ENCODE measurements at regions not wholly inside any gene's neighbourhood (a gene's known extent, or its start where the extent isn't known, plus 50 kb on each side); places are given as distances from the start of the nearest gene placed in this dataset.

DNA sequence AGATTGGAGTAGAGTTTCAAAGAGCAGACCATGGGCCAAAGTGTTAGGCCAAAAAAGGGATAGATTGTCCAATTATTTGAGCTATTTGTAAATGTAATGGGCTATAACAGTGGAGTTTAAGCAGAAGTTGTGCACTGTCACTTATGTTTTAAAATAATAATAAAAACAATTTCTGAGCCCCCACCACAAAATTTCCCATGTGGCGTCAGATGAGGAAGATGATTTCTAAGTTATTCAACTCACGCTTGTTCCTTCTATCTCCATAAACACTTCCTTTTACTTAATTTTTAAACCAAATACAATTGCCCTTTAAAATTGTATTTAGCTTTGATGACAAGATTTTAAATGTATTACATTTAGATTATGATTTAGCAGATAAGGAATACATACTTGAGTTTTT, 330.0 kb downstream of the PTPRC start:
- TF ChIP-seq POLR2AphosphoS5 (IDR thresholded peaks at IDR 0.05; ENCODE audit: low read depth, low read length) (no peak), SPI1 (IDR thresholded peaks at IDR 0.05; ENCODE audit: low read depth, low read length) (no peak), POLR2A (IDR thresholded peaks at IDR 0.05; ENCODE audit: low read depth, low read length) (no peak), PAX5 (IDR thresholded peaks at IDR 0.05; ENCODE audit: insufficient read depth, low read length, severe bottlenecking) (no peak), TAF1 (IDR thresholded peaks at IDR 0.05; ENCODE audit: low read depth, low read length) (no peak), POU2F2 (IDR thresholded peaks at IDR 0.05; ENCODE audit: low read depth, low read length) (no peak)
- FAIRE-seq: no peak
- DNase-seq (ENCODE audit: insufficient read length, low spot score): no peak

DNA sequence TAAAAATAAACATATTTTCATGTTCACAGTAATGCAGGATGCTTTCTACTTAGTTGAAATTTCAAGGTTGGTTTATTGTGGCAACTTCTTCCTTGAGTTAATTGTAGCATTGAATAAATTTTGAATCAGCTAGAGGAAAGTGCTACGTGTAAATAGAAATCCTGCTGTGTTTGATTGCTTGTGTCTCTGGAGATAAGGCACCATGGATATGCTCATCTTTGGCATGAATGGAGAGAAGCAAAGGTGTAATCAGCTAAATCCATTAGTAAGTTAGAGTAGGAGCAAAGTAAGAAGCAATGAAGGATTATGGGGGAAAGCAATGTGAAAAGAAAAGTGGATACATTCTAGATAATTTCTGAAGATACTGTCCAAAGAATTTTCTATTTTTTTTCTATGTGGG, 331.1 kb downstream of the PTPRC start:
- DNase-seq (ENCODE audit: insufficient read length, low spot score): no peak
- no peak for TF ChIP-seq POLR2AphosphoS5 (IDR thresholded peaks at IDR 0.05; ENCODE audit: low read depth, low read length)
- TF ChIP-seq TAF1 (IDR thresholded peaks at IDR 0.05; ENCODE audit: low read depth, low read length): no peak
- no peak for FAIRE-seq

DNA sequence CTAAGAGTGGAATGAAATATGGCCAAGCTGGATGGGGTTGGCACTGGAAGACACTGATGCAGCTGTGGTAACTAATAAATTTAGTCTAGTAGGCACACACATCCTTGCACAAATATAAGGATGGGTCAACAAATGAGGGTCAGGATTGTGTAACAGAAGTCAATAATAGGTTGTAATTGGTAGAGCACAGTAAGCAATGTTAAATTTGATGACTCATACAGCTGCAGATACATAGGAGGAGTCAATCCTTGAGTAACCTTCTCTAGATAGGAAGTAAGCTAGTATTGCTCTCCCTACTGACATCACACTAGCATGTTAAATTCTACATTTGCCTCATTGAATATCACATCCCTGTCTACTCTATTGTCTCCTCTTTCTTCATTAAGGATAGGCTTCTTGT, 332.1 kb downstream of the PTPRC start:
- no peak for FAIRE-seq

DNA sequence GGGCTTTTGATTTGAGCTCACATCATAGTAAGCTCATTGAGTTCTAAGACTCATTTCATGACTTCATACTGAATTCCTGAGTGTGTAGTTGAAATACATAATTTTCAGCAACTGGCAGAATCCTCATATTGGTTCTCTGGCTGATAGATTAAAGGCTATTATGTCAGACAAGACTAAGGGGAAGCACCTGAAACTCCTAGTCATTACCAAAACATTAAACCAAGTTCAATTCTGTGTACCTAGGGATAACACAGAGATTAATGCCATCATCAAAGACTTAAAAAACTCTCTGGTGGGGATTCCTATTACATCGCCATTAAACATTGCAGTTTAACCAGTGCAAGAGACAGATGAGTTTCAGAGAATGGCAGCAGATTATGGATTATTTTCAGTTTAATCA, 339.1 kb downstream of the PTPRC start:
- no peak for DNase-seq (ENCODE audit: insufficient read length, low spot score)
- no peak for TF ChIP-seq POLR2AphosphoS5 (IDR thresholded peaks at IDR 0.05; ENCODE audit: low read depth, low read length)
- no peak for TF ChIP-seq TAF1 (IDR thresholded peaks at IDR 0.05; ENCODE audit: low read depth, low read length)
- no peak for TF ChIP-seq POU2F2 (IDR thresholded peaks at IDR 0.05; ENCODE audit: low read depth, low read length)
- no peak for TF ChIP-seq SPI1 (IDR thresholded peaks at IDR 0.05; ENCODE audit: low read depth, low read length)
- no peak for TF ChIP-seq PAX5 (IDR thresholded peaks at IDR 0.05; ENCODE audit: insufficient read depth, low read length, severe bottlenecking)
- TF ChIP-seq POLR2A (IDR thresholded peaks at IDR 0.05; ENCODE audit: low read depth, low read length): no peak
- FAIRE-seq: peak; percentile 47

More for the DNA sequence above, 332.1 kb downstream of the PTPRC start:
- DNase-seq (ENCODE audit: insufficient read length, low spot score): no peak
- TF ChIP-seq POLR2AphosphoS5 (IDR thresholded peaks at IDR 0.05; ENCODE audit: low read depth, low read length): no peak
- TF ChIP-seq PAX5 (IDR thresholded peaks at IDR 0.05; ENCODE audit: insufficient read depth, low read length, severe bottlenecking): no peak
- no peak for TF ChIP-seq POU2F2 (IDR thresholded peaks at IDR 0.05; ENCODE audit: low read depth, low read length)
- no peak for TF ChIP-seq SPI1 (IDR thresholded peaks at IDR 0.05; ENCODE audit: low read depth, low read length)
- no peak for TF ChIP-seq POLR2A (IDR thresholded peaks at IDR 0.05; ENCODE audit: low read depth, low read length)
- no peak for TF ChIP-seq TAF1 (IDR thresholded peaks at IDR 0.05; ENCODE audit: low read depth, low read length)

- FAIRE-seq (no peak), DNase-seq (ENCODE audit: insufficient read length, low spot score) (no peak)
- no peak for TF ChIP-seq PAX5 (IDR thresholded peaks at IDR 0.05; ENCODE audit: insufficient read depth, low read length, severe bottlenecking)
- no peak for TF ChIP-seq TAF1 (IDR thresholded peaks at IDR 0.05; ENCODE audit: low read depth, low read length)
- TF ChIP-seq POLR2AphosphoS5 (IDR thresholded peaks at IDR 0.05; ENCODE audit: low read depth, low read length): no peak
Observed at GRCh38 chr1:198978523-198978922, 339.7 kb downstream of the PTPRC start.

- FAIRE-seq (no peak), DNase-seq (ENCODE audit: insufficient read length, low spot score) (no peak)
- TF ChIP-seq POLR2A (IDR thresholded peaks at IDR 0.05; ENCODE audit: low read depth, low read length): no peak
- TF ChIP-seq POLR2AphosphoS5 (IDR thresholded peaks at IDR 0.05; ENCODE audit: low read depth, low read length): no peak
- no peak for TF ChIP-seq TAF1 (IDR thresholded peaks at IDR 0.05; ENCODE audit: low read depth, low read length)
- no peak for TF ChIP-seq SPI1 (IDR thresholded peaks at IDR 0.05; ENCODE audit: low read depth, low read length)
- no peak for TF ChIP-seq POU2F2 (IDR thresholded peaks at IDR 0.05; ENCODE audit: low read depth, low read length)
- TF ChIP-seq PAX5 (IDR thresholded peaks at IDR 0.05; ENCODE audit: insufficient read depth, low read length, severe bottlenecking): no peak
Observed at GRCh38 chr1:198986036-198986435, 347.2 kb downstream of the PTPRC start.

- FAIRE-seq (no peak), DNase-seq (ENCODE audit: insufficient read length, low spot score) (no peak)
- TF ChIP-seq SPI1 (IDR thresholded peaks at IDR 0.05; ENCODE audit: low read depth, low read length) (no peak), POU2F2 (IDR thresholded peaks at IDR 0.05; ENCODE audit: low read depth, low read length) (no peak), PAX5 (IDR thresholded peaks at IDR 0.05; ENCODE audit: insufficient read depth, low read length, severe bottlenecking) (no peak), POLR2AphosphoS5 (IDR thresholded peaks at IDR 0.05; ENCODE audit: low read depth, low read length) (no peak), TAF1 (IDR thresholded peaks at IDR 0.05; ENCODE audit: low read depth, low read length) (no peak), POLR2A (IDR thresholded peaks at IDR 0.05; ENCODE audit: low read depth, low read length) (no peak)
Observed at GRCh38 chr1:198986442-198986841, 347.6 kb downstream of the PTPRC start.

- FAIRE-seq: no peak
- no peak for DNase-seq (ENCODE audit: insufficient read length, low spot score)
- no peak for TF ChIP-seq POLR2AphosphoS5 (IDR thresholded peaks at IDR 0.05; ENCODE audit: low read depth, low read length)
- no peak for TF ChIP-seq TAF1 (IDR thresholded peaks at IDR 0.05; ENCODE audit: low read depth, low read length)
- TF ChIP-seq POU2F2 (IDR thresholded peaks at IDR 0.05; ENCODE audit: low read depth, low read length): no peak
- no peak for TF ChIP-seq PAX5 (IDR thresholded peaks at IDR 0.05; ENCODE audit: insufficient read depth, low read length, severe bottlenecking)
- no peak for TF ChIP-seq SPI1 (IDR thresholded peaks at IDR 0.05; ENCODE audit: low read depth, low read length)
- no peak for TF ChIP-seq POLR2A (IDR thresholded peaks at IDR 0.05; ENCODE audit: low read depth, low read length)
Observed at GRCh38 chr1:199002661-199003060, 363.8 kb downstream of the PTPRC start.

- TF ChIP-seq POU2F2 (IDR thresholded peaks at IDR 0.05; ENCODE audit: low read depth, low read length) (no peak), SPI1 (IDR thresholded peaks at IDR 0.05; ENCODE audit: low read depth, low read length) (no peak), TAF1 (IDR thresholded peaks at IDR 0.05; ENCODE audit: low read depth, low read length) (no peak), POLR2AphosphoS5 (IDR thresholded peaks at IDR 0.05; ENCODE audit: low read depth, low read length) (no peak), POLR2A (IDR thresholded peaks at IDR 0.05; ENCODE audit: low read depth, low read length) (no peak), PAX5 (IDR thresholded peaks at IDR 0.05; ENCODE audit: insufficient read depth, low read length, severe bottlenecking) (no peak)
- FAIRE-seq: no peak
- DNase-seq (ENCODE audit: insufficient read length, low spot score): no peak
Observed at GRCh38 chr1:199007423-199007822, 368.6 kb downstream of the PTPRC start.

DNA sequence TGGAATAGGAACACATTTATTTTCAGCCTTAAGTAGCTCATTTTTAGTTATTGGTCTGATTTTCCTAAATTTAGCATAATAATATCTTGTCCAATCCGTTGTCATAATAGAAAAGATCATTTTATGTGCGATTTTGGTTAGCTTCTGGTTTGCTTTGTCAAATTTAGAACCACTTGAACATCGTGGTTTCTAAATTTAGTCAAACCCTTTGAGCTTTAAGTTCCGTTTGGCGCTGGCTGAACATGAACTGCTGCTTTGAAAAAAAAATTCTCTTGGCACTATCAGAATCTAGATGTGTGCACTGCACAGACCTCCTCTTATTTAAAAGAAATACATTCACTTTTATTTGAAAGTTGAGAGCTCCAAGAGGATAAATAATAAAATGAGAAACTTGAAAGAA, 370.6 kb downstream of the PTPRC start:
- DNase-seq (ENCODE audit: insufficient read length, low spot score) (no peak), FAIRE-seq (no peak)

More for the DNA sequence above, 370.6 kb downstream of the PTPRC start:
- TF ChIP-seq POLR2AphosphoS5 (IDR thresholded peaks at IDR 0.05; ENCODE audit: low read depth, low read length): no peak
- TF ChIP-seq POLR2A (IDR thresholded peaks at IDR 0.05; ENCODE audit: low read depth, low read length): no peak
- no peak for TF ChIP-seq SPI1 (IDR thresholded peaks at IDR 0.05; ENCODE audit: low read depth, low read length)
- no peak for TF ChIP-seq PAX5 (IDR thresholded peaks at IDR 0.05; ENCODE audit: insufficient read depth, low read length, severe bottlenecking)
- TF ChIP-seq POU2F2 (IDR thresholded peaks at IDR 0.05; ENCODE audit: low read depth, low read length): no peak
- no peak for TF ChIP-seq TAF1 (IDR thresholded peaks at IDR 0.05; ENCODE audit: low read depth, low read length)
